Lower leg skin (tissue), 3 donors: ENCODE measurements at regions not wholly inside any gene's neighbourhood (a gene's known extent, or its start where the extent isn't known, plus 50 kb on each side); places are given as distances from the start of the nearest gene placed in this dataset.

ENCODE experiments used
- POLR2A ChIP-seq, 2 donors: fragments of 450-650 bp; IDR thresholded peaks; one replicate each; pipeline ENCODE4 v1.6.1; 2016 to 2017; ENCODE audit warnings: antibody characterized with exemption in 2 of 2, mild to moderate bottlenecking in 1 of 2, moderate library complexity in 1 of 2
- TF ChIP-seq, protein P1 (sequence below), 3 donors: fragments of 450-650 bp; IDR thresholded peaks; one replicate each; pipeline ENCODE4 v1.5.1; 2016; ENCODE audit warnings: antibody characterized with exemption in 3 of 3, mild to moderate bottlenecking in 3 of 3, moderate library complexity in 2 of 3

DNA sequence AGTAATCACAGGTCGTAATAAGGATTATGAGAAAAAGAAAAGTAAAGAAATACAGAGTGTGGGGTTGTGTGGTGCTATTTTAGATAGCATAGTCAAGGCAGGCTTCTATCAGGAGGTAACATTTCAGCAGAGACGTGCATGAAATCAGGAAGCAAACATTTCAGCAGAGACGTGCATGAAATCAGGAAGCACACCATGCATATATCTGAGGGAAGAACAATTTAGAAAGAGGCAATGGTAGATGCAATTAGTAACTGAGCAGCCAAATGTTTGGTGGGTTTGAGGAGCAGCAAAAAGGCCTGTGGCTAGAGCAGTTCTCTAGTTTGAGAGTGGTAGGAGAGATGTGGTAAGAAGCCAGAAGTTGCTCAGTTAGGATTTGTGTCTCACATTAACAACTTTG, 713.7 kb downstream of the ADCYAP1 start:
- TF ChIP-seq, protein P1, sequence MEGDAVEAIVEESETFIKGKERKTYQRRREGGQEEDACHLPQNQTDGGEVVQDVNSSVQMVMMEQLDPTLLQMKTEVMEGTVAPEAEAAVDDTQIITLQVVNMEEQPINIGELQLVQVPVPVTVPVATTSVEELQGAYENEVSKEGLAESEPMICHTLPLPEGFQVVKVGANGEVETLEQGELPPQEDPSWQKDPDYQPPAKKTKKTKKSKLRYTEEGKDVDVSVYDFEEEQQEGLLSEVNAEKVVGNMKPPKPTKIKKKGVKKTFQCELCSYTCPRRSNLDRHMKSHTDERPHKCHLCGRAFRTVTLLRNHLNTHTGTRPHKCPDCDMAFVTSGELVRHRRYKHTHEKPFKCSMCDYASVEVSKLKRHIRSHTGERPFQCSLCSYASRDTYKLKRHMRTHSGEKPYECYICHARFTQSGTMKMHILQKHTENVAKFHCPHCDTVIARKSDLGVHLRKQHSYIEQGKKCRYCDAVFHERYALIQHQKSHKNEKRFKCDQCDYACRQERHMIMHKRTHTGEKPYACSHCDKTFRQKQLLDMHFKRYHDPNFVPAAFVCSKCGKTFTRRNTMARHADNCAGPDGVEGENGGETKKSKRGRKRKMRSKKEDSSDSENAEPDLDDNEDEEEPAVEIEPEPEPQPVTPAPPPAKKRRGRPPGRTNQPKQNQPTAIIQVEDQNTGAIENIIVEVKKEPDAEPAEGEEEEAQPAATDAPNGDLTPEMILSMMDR (IDR thresholded peaks at IDR 0.05): no peak
- no peak for TF ChIP-seq POLR2A (IDR thresholded peaks at IDR 0.05)
